HepG2 (cell line): ENCODE measurements at regions not wholly inside any gene's neighbourhood (a gene's known extent, or its start where the extent isn't known, plus 50 kb on each side); places are given as distances from the start of the nearest gene placed in this dataset.

Experiments
- ATAC-seq: fragments of 200-7000 bp; cut with Tn5 transposase; 3 replicates; pipeline ENCODE4 v1.9.1; 2020; ENCODE audit warnings: mild to moderate bottlenecking, moderate library complexity
- BruUV-seq: library from RNA; stranded (reverse); fragments of 400-500 nt; replicated peaks from 2 replicates; lab custom pipeline; 2021; lab: Mats Ljungman, UMichigan
- CTCF ChIA-PET: fragments of 300-600 bp; formaldehyde crosslinking; extraction: SDS; loops from one replicate; lab custom pipeline; 2021; ENCODE audit warnings: low total read pairs, inconsistent platforms, low intra/inter-chr PET ratio; lab: Yijun Ruan, JAX
- POLR2A ChIA-PET: fragments of 350-600 bp; sonication (Branson Sonifier 250); formaldehyde crosslinking; loops from one replicate; lab custom pipeline; 2020; ENCODE audit warnings: antibody characterized with exemption, inconsistent platforms; lab: Yijun Ruan, JAX
- DNase-seq: peaks from one replicate; pipeline ENCODE4 v3.0.0-alpha.2; 2015; ENCODE audit warnings: low spot score
- FAIRE-seq: peaks from 3 replicates; lab custom pipeline; 2011; peaks lifted over from hg19 to GRCh38; lab: Jason Lieb, UNC
- H2AFZ ChIP-seq: one replicate; pipeline ENCODE4 v1.6.1; 2011; ENCODE audit warnings: low read length, inconsistent platforms
- H3K27ac ChIP-seq: fragments of 300-600 bp; 3 replicates; pipeline ENCODE4 v1.8.0; 2011; ENCODE audit warnings: mixed run types, mild to moderate bottlenecking, mixed read lengths, low read length, inconsistent platforms; ENCODE audit not compliant: insufficient read depth; ENCODE audit errors: extremely low read length
- H3K27me3 ChIP-seq, 2 experiments: fragments of 200-600 bp in 1 of 2; 2 replicates in 1 of 2; 3 replicates in 1 of 2; pipeline versions ENCODE4 v1.6.0 to v1.8.0; 2011; ENCODE audit warnings: low read length in 2 of 2, mild to moderate bottlenecking in 2 of 2, moderate library complexity in 2 of 2, inconsistent platforms in 1 of 2; ENCODE audit not compliant: insufficient read depth in 2 of 2, control insufficient read depth in 1 of 2
- H3K36me3 ChIP-seq, 2 experiments: fragments of 200-600 bp in 1 of 2; replicated peaks in 1 of 2; 2 replicates in 1 of 2; 3 replicates in 1 of 2; pipeline versions ENCODE4 v1.5.1 to v1.8.0; 2011; ENCODE audit warnings: low read length in 2 of 2, inconsistent platforms in 1 of 2; ENCODE audit not compliant: insufficient read depth in 2 of 2, control insufficient read depth in 1 of 2
- H3K4me1 ChIP-seq: 2 replicates; pipeline ENCODE4 v1.5.1; 2012; ENCODE audit warnings: low read length, inconsistent platforms; ENCODE audit not compliant: insufficient read depth
- H3K4me2 ChIP-seq: 2 replicates; pipeline ENCODE4 v1.6.0; 2011; ENCODE audit warnings: low read depth, low read length, inconsistent platforms
- H3K4me3 ChIP-seq, 3 experiments: fragments of 200-600 bp in 1 of 3; sonication (generic), shearing (Covaris generic) in 1 of 3; replicated peaks in 1 of 3; 2 replicates each; pipeline ENCODE4 v1.5.1; 2011 to 2016; ENCODE audit warnings: low read length in 3 of 3, inconsistent platforms in 2 of 3, low read depth in 2 of 3, mild to moderate bottlenecking in 2 of 3, control low read depth in 1 of 3, mixed read lengths in 1 of 3; ENCODE audit not compliant: insufficient read depth in 1 of 3
- H3K79me2 ChIP-seq: one replicate; pipeline ENCODE4 v1.6.1; 2011; ENCODE audit warnings: low read length, inconsistent platforms; ENCODE audit not compliant: insufficient read depth
- H3K9ac ChIP-seq: 2 replicates; pipeline ENCODE4 v1.6.0; 2011; ENCODE audit warnings: mild to moderate bottlenecking, low read depth, low read length, inconsistent platforms; ENCODE audit not compliant: insufficient read depth
- H3K9me3 ChIP-seq: 2 replicates; pipeline ENCODE4 v1.5.1; 2012; ENCODE audit warnings: mild to moderate bottlenecking, low read length
- H4K20me1 ChIP-seq: 2 replicates; pipeline ENCODE4 v1.6.0; 2011; ENCODE audit warnings: inconsistent platforms, mild to moderate bottlenecking, low read length, moderate library complexity; ENCODE audit not compliant: insufficient read depth
- MAZ ChIP-seq, 2 experiments: sonication (generic) in 1 of 2; formaldehyde crosslinking in 1 of 2; IDR thresholded peaks; 2 replicates each; pipeline versions ENCODE4 v1.5.0 to v1.6.1; 2012 to 2020; ENCODE audit warnings: low read depth in 2 of 2, mild to moderate bottlenecking in 2 of 2, borderline replicate concordance in 1 of 2, improper control_type of control experiment in 1 of 2, low read length in 1 of 2, missing genetic modification reagents in 1 of 2, moderate library complexity in 1 of 2
- MEIS1 ChIP-seq: sonication (generic); formaldehyde crosslinking; IDR thresholded peaks from 2 replicates; pipeline ENCODE4 v1.9.0; 2021; ENCODE audit warnings: mild to moderate bottlenecking, missing genetic modification reagents, moderate library complexity, borderline replicate concordance
- PHB2 ChIP-seq: fragments of 450-650 bp; IDR thresholded peaks from 2 replicates; pipeline ENCODE4 v1.6.1; 2018; ENCODE audit not compliant: partially characterized antibody
- TOE1 ChIP-seq: sonication (generic); formaldehyde crosslinking; IDR thresholded peaks from 2 replicates; pipeline ENCODE4 v1.4.0; 2020; ENCODE audit warnings: mild to moderate bottlenecking, missing genetic modification reagents
- TSC22D2 ChIP-seq: sonication (generic); formaldehyde crosslinking; IDR thresholded peaks from 2 replicates; pipeline ENCODE4 v1.5.1; 2020; ENCODE audit warnings: missing genetic modification reagents, mild to moderate bottlenecking, borderline replicate concordance
- ZIK1 ChIP-seq: sonication (generic); formaldehyde crosslinking; IDR thresholded peaks from 2 replicates; pipeline ENCODE4 v1.5.0; 2020; ENCODE audit warnings: mild to moderate bottlenecking, low read depth, missing genetic modification reagents, borderline replicate concordance
- ZNF235 ChIP-seq: sonication (generic); formaldehyde crosslinking; IDR thresholded peaks from 2 replicates; pipeline ENCODE4 v1.8.1; 2023; ENCODE audit warnings: mild to moderate bottlenecking, missing genetic modification reagents, borderline replicate concordance
- ZNF460 ChIP-seq: sonication (generic); formaldehyde crosslinking; IDR thresholded peaks from 2 replicates; pipeline ENCODE4 v1.5.1; 2020; ENCODE audit warnings: missing genetic modification reagents, mild to moderate bottlenecking, borderline replicate concordance
- ZNF562 ChIP-seq: sonication (generic); formaldehyde crosslinking; IDR thresholded peaks from 2 replicates; pipeline ENCODE4 v1.8.0; 2022; ENCODE audit warnings: missing genetic modification reagents, borderline replicate concordance
- WGBS: methylation state at CpG from one replicate; pipeline ENCODE4 v1.1.6; 2017; ENCODE audit warnings: low lambda C conversion rate; 5-methylcytosine and 5-hydroxymethylcytosine counted together
- in situ Hi-C: cut with HindIII; loops from 2 replicates; pipeline ENCODE4 v1.10.0; 2017; ENCODE audit warnings: low pct_unique_long_range_greater_than_20kb; ENCODE audit not compliant: extremely low pct_ligation_motif_present
- intact Hi-C: fragments of 100-400 bp; cut with micrococcal nuclease; formaldehyde crosslinking; loops from one replicate; pipeline ENCODE4 v1.10.0; 2022; ENCODE audit not compliant: unreplicated experiment
- TF ChIP-seq, protein P1 (sequence below): sonication (generic); formaldehyde crosslinking; IDR thresholded peaks from 2 replicates; pipeline ENCODE4 v1.5.1; 2020; ENCODE audit warnings: mild to moderate bottlenecking, missing genetic modification reagents, moderate library complexity
- TF ChIP-seq, protein P2 (sequence below): sonication (generic); formaldehyde crosslinking; IDR thresholded peaks from 2 replicates; pipeline ENCODE4 v1.9.0; 2022; ENCODE audit warnings: low read depth, missing genetic modification reagents
- TF ChIP-seq, protein P3 (sequence below): IDR thresholded peaks from 2 replicates; pipeline ENCODE4 v1.6.1; 2016; ENCODE audit warnings: missing compliant biosample characterization, missing genetic modification reagents, borderline replicate concordance

DNA sequence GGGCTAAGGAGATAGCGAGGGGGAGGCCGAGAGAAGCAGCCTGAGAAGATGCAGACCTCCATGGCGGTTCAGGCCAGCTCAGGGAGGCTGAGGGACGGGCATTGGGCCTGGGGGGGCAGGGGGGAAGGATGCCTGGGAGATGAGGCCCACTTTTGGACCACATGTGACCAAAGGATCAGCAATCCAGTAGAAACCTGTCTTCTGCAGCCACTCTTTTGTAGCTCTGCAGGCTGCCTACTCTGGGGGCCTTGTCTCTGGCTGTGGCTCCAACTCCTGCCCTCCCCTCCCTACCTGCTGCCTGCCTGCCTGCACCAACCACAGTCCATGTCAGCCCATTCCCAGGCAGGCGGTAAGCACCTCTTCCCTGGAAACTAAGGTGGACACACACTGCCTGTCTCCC is 106.8 kb upstream of the MLN start:
- no TSS peak for BruUV-seq
- H3K9me3 ChIP-seq = no peaks in the 10 kb centered on the region
- H4K20me1 ChIP-seq = no peaks in the 10 kb centered on the region
- no peaks in the 10 kb centered on the region for H3K36me3 ChIP-seq
- H3K27ac ChIP-seq = no peak overlapping the region
- no peak overlapping the region for H3K4me2 ChIP-seq
- no peak for TF ChIP-seq PHB2
- TF ChIP-seq ZNF460 (CRISPR knock-in tag) = no peak
- TF ChIP-seq TOE1 (CRISPR knock-in tag) = no peak
- TF ChIP-seq, protein P1, sequence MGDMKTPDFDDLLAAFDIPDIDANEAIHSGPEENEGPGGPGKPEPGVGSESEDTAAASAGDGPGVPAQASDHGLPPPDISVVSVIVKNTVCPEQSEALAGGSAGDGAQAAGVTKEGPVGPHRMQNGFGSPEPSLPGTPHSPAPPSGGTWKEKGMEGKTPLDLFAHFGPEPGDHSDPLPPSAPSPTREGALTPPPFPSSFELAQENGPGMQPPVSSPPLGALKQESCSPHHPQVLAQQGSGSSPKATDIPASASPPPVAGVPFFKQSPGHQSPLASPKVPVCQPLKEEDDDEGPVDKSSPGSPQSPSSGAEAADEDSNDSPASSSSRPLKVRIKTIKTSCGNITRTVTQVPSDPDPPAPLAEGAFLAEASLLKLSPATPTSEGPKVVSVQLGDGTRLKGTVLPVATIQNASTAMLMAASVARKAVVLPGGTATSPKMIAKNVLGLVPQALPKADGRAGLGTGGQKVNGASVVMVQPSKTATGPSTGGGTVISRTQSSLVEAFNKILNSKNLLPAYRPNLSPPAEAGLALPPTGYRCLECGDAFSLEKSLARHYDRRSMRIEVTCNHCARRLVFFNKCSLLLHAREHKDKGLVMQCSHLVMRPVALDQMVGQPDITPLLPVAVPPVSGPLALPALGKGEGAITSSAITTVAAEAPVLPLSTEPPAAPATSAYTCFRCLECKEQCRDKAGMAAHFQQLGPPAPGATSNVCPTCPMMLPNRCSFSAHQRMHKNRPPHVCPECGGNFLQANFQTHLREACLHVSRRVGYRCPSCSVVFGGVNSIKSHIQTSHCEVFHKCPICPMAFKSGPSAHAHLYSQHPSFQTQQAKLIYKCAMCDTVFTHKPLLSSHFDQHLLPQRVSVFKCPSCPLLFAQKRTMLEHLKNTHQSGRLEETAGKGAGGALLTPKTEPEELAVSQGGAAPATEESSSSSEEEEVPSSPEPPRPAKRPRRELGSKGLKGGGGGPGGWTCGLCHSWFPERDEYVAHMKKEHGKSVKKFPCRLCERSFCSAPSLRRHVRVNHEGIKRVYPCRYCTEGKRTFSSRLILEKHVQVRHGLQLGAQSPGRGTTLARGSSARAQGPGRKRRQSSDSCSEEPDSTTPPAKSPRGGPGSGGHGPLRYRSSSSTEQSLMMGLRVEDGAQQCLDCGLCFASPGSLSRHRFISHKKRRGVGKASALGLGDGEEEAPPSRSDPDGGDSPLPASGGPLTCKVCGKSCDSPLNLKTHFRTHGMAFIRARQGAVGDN = no peak
- TF ChIP-seq, protein P2, sequence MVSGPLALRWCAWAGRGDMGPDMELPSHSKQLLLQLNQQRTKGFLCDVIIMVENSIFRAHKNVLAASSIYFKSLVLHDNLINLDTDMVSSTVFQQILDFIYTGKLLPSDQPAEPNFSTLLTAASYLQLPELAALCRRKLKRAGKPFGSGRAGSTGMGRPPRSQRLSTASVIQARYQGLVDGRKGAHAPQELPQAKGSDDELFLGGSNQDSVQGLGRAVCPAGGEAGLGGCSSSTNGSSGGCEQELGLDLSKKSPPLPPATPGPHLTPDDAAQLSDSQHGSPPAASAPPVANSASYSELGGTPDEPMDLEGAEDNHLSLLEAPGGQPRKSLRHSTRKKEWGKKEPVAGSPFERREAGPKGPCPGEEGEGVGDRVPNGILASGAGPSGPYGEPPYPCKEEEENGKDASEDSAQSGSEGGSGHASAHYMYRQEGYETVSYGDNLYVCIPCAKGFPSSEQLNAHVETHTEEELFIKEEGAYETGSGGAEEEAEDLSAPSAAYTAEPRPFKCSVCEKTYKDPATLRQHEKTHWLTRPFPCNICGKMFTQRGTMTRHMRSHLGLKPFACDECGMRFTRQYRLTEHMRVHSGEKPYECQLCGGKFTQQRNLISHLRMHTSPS (CRISPR knock-in tag) = no peak
- TF ChIP-seq MEIS1 (CRISPR knock-in tag) = no peak
- no peak for TF ChIP-seq MAZ (IDR thresholded peaks at IDR 0.05; ENCODE audit: borderline replicate concordance, low read depth, low read length)
- no peak for TF ChIP-seq MAZ (CRISPR knock-in tag; IDR thresholded peaks at IDR 0.05; ENCODE audit: low read depth)
- no peak for TF ChIP-seq ZNF562
- TF ChIP-seq TSC22D2 (CRISPR knock-in tag) = no peak
- TF ChIP-seq, protein P3, sequence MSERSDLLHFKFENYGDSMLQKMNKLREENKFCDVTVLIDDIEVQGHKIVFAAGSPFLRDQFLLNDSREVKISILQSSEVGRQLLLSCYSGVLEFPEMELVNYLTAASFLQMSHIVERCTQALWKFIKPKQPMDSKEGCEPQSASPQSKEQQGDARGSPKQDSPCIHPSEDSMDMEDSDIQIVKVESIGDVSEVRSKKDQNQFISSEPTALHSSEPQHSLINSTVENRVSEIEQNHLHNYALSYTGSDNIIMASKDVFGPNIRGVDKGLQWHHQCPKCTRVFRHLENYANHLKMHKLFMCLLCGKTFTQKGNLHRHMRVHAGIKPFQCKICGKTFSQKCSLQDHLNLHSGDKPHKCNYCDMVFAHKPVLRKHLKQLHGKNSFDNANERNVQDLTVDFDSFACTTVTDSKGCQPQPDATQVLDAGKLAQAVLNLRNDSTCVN (CRISPR knock-in tag) = no peak
- TF ChIP-seq ZIK1 (CRISPR knock-in tag) = no peak
- no peak for TF ChIP-seq ZNF235 (CRISPR knock-in tag)
- CTCF ChIA-PET = no interaction called here
- no peak overlapping the region for H3K4me3 ChIP-seq
- no peak overlapping the region for H3K9ac ChIP-seq
- ATAC-seq = no peak
- no peaks in the 10 kb centered on the region for H3K79me2 ChIP-seq
- H3K27me3 ChIP-seq = peaks cover 6 to 53% of the 10 kb centered on the region in 2 experiments; a peak in 4 of 5 replicates
- in situ Hi-C loops (no loop called here), intact Hi-C loops (no loop called here)
- POLR2A ChIA-PET = no interaction called here
- WGBS = 28% methylated on average over 5 of the region's 5 CpGs
- no peak for DNase-seq
- peaks cover 21% of the 10 kb centered on the region for H3K4me1 ChIP-seq
- no peak for FAIRE-seq
- H2AFZ ChIP-seq = no peak overlapping the region
